ENCODE measurements at regions not wholly inside any gene's neighbourhood (a gene's known extent, or its start where the extent isn't known, plus 50 kb on each side); places are given as distances from the start of the nearest gene placed in this dataset.

DNA sequence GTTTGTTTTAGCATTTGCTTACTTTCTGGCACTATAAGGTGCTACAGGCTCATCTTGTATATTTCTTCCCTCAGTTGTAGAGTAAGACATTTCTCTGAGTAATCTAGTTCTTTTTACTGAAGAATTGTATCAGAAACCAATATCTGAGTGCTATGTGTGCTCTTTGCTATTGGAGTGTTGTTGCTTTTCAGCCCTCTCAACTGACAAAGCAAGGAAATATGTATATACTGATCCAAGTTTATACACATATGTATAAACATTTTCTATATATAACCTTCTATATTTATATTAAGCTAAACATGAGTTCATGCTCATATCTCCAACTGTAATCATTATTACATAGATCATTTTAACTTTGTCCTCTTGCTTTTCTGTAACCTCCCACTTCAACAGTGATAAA is 405.7 kb downstream of the RFPL4B start:
- TF ChIP-seq, protein P1, sequence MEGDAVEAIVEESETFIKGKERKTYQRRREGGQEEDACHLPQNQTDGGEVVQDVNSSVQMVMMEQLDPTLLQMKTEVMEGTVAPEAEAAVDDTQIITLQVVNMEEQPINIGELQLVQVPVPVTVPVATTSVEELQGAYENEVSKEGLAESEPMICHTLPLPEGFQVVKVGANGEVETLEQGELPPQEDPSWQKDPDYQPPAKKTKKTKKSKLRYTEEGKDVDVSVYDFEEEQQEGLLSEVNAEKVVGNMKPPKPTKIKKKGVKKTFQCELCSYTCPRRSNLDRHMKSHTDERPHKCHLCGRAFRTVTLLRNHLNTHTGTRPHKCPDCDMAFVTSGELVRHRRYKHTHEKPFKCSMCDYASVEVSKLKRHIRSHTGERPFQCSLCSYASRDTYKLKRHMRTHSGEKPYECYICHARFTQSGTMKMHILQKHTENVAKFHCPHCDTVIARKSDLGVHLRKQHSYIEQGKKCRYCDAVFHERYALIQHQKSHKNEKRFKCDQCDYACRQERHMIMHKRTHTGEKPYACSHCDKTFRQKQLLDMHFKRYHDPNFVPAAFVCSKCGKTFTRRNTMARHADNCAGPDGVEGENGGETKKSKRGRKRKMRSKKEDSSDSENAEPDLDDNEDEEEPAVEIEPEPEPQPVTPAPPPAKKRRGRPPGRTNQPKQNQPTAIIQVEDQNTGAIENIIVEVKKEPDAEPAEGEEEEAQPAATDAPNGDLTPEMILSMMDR (IDR thresholded peaks at IDR 0.05), result no peak
- no peak for TF ChIP-seq POLR2A (IDR thresholded peaks at IDR 0.05)

All from esophagus squamous epithelium (tissue), 4 donors.